ENCODE measurements at regions not wholly inside any gene's neighbourhood (a gene's known extent, or its start where the extent isn't known, plus 50 kb on each side); places are given as distances from the start of the nearest gene placed in this dataset.
A peak's percentile ranks its signal among the peaks of the same experiment; 100 is the strongest.

DNA sequence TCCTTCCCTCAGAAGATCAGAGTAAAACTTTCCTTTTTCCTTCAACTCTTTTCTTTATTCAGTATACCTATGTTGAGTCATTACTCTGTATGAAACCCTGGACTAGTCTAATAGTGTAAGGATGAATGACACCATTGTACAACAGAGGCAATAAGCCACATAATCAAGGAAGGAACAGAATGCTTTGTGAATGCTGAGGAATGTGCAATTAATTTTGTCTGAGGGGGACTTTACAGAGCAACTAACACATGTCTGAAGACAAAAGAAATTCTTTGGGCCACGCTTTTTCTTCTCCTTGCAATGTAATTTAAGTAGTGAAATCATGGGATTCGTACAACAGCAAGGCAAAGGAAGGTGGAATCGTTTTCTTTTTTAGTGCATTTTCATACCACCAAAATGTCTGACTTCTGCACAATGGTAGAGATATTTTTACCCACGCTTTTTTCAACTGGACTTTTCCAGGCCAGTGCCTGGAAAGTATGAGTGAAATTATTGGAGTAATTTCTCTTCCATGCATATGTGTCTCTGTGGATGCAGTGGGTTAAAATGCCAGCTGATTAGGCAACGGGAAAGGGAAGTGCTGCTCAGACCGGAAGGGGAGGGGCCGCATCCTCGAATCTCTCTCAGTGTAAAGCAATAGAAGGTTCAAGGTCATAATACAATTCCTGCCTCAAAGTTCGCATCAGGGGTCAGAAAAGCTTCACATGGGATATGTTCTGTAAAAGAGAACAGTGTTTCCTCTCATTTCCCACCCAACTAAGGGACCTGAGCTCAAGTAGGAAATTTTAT is 89.9 kb upstream of the MTHFD1L start:
- Histone ChIP-seq H3K36me3 (no peaks in the 10 kb centered on the region), H3K4me1 (no peaks in the 10 kb centered on the region), H3K27ac (no peak overlapping the region), H3K9me3 (peaks cover 0 to 14% (median 2%) of the 10 kb centered on the region in 4 donors), H3K27me3 (no peaks in the 10 kb centered on the region), H3K4me3 (no peak overlapping the region)
- whole genome bisulfite sequencing, 5 donors: 56 to 66% (median 59%) methylated on average over 9 of the region's 9 CpGs
- DNase-seq: peak in 1 of 2 donors; percentile 40
- TF ChIP-seq POLR2A (IDR thresholded peaks at IDR 0.05): no peak
- no peak for TF ChIP-seq EP300 (IDR thresholded peaks at IDR 0.05)
- TF ChIP-seq, protein P1, sequence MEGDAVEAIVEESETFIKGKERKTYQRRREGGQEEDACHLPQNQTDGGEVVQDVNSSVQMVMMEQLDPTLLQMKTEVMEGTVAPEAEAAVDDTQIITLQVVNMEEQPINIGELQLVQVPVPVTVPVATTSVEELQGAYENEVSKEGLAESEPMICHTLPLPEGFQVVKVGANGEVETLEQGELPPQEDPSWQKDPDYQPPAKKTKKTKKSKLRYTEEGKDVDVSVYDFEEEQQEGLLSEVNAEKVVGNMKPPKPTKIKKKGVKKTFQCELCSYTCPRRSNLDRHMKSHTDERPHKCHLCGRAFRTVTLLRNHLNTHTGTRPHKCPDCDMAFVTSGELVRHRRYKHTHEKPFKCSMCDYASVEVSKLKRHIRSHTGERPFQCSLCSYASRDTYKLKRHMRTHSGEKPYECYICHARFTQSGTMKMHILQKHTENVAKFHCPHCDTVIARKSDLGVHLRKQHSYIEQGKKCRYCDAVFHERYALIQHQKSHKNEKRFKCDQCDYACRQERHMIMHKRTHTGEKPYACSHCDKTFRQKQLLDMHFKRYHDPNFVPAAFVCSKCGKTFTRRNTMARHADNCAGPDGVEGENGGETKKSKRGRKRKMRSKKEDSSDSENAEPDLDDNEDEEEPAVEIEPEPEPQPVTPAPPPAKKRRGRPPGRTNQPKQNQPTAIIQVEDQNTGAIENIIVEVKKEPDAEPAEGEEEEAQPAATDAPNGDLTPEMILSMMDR (IDR thresholded peaks at IDR 0.05): no peak
- TF ChIP-seq POLR2AphosphoS5 (IDR thresholded peaks at IDR 0.05): no peak
- intact Hi-C loops (cut with DNase I; ENCODE audit: low total_unique reads): no loop called here

DNA sequence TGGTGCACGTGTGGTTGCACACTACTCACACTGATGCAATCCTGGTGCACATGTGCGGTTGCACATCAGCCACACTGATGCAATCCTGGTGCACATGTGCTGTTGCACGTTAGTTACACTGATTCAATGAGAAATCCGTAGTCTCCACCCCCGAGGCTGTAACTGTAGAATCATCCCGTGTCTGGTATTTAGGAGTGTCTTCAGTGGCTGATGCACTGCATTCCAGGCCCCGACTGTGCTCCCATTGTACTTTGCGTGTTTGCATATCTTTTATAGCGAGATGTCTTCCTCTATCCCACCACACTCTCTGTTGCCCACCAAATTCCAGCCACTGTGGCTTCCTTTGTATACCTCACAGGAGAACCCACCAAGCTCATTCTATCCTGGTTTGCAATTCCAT is 87.8 kb upstream of the MTHFD1L start:
- no peak for DNase-seq
- Histone ChIP-seq H3K4me3 (no peak overlapping the region), H3K4me1 (no peaks in the 10 kb centered on the region), H3K9me3 (peaks cover 0 to 14% (median 2%) of the 10 kb centered on the region in 4 donors), H3K27me3 (no peaks in the 10 kb centered on the region), H3K36me3 (no peaks in the 10 kb centered on the region), H3K27ac (no peak overlapping the region)
- intact Hi-C loops (cut with DNase I; ENCODE audit: low total_unique reads): no loop called here
- WGBS, 5 donors: 85 to 96% (median 95%) methylated on average over 8 to 9 of the region's 9 CpGs
- TF ChIP-seq POLR2A (IDR thresholded peaks at IDR 0.05): no peak
- no peak for TF ChIP-seq POLR2AphosphoS5 (IDR thresholded peaks at IDR 0.05)
- TF ChIP-seq, protein P1 (IDR thresholded peaks at IDR 0.05): no peak
- TF ChIP-seq EP300 (IDR thresholded peaks at IDR 0.05): no peak

DNA sequence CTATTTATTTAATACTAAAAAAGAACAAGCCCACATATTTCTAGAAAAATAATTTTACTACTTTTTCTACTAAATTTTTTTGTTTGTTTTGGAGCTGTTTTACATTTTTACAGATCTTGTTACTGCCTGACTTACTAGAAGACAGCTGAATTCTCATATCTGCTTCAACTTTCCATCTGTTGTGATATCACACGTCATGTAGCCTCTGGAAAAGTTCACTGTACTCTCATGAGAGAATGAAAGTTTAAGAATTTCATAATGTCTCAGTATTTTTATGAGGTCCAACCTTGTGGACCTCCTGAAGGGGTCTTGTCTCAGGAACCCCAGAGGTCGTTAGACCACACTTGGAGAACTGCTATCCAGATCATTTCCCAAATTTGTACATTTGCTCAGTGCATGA is 81.7 kb upstream of the MTHFD1L start:
- Histone ChIP-seq H3K4me3 (no peak overlapping the region), H3K27ac (no peak overlapping the region), H3K4me1 (peaks cover 0 to 8% (median 0%) of the 10 kb centered on the region in 4 donors), H3K27me3 (no peaks in the 10 kb centered on the region), H3K36me3 (no peaks in the 10 kb centered on the region), H3K9me3 (peaks cover 0 to 6% (median 0%) of the 10 kb centered on the region in 4 donors)
- TF ChIP-seq EP300 (IDR thresholded peaks at IDR 0.05): no peak
- TF ChIP-seq, protein P1 (IDR thresholded peaks at IDR 0.05): no peak
- TF ChIP-seq POLR2AphosphoS5 (IDR thresholded peaks at IDR 0.05): no peak
- no peak for TF ChIP-seq POLR2A (IDR thresholded peaks at IDR 0.05)
- intact Hi-C loops (cut with DNase I; ENCODE audit: low total_unique reads): no loop called here
- DNase-seq: no peak
- 90 to 95% (median 93%) methylated on average over 2 of the region's 2 CpGs for whole genome bisulfite sequencing, 5 donors

DNA sequence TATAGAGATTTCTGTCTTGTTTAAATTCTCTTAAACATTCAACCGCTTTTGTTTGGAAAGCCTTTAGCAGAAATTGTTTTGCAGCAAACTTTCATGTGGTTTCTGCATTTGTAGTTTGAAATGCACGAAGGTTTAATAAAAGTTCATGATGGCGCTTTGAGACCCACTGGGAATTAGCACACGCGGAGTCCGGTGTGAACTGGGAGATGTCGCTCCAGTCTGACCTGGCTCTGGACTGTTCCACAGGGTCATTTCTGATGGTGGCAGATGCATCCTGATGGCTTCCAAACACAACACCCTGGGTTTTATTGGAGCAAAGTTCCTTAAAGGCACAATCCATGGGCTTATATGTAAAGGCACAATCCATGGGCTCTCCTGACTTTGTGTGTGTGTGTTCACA is 78.1 kb upstream of the MTHFD1L start:
- Histone ChIP-seq H3K27ac (no peak overlapping the region), H3K4me3 (no peak overlapping the region), H3K36me3 (no peaks in the 10 kb centered on the region), H3K27me3 (no peaks in the 10 kb centered on the region), H3K9me3 (peaks cover 0 to 6% (median 0%) of the 10 kb centered on the region in 4 donors), H3K4me1 (peaks cover 0 to 8% (median 0%) of the 10 kb centered on the region in 4 donors)
- WGBS, 5 donors: 86 to 91% (median 88%) methylated on average over 7 of the region's 7 CpGs
- no peak for TF ChIP-seq POLR2A (IDR thresholded peaks at IDR 0.05)
- no peak for TF ChIP-seq POLR2AphosphoS5 (IDR thresholded peaks at IDR 0.05)
- no peak for TF ChIP-seq EP300 (IDR thresholded peaks at IDR 0.05)
- TF ChIP-seq, protein P1 (IDR thresholded peaks at IDR 0.05): no peak
- DNase-seq: no peak
- intact Hi-C loops (cut with DNase I; ENCODE audit: low total_unique reads): no loop called here

All from stomach (tissue), 8 donors.